ENCODE measurements at regions not wholly inside any gene's neighbourhood (a gene's known extent, or its start where the extent isn't known, plus 50 kb on each side); places are given as distances from the start of the nearest gene placed in this dataset.

GRCh38 chr12:39176356-39176755 lies 266.6 kb downstream of the KIF21A start:
- no peak overlapping the region for H3K4me3 ChIP-seq (ENCODE audit: insufficient read depth, low read length, poor library complexity, severe bottlenecking)
- H3K36me3 ChIP-seq (ENCODE audit: low read length), result no peaks in the 10 kb centered on the region
- H3K27ac ChIP-seq (ENCODE audit: low read depth, low read length), result no peak overlapping the region
- H3K79me2 ChIP-seq (ENCODE audit: insufficient read depth, low read length), result no peaks in the 10 kb centered on the region
- no peak overlapping the region for H2AFZ ChIP-seq (ENCODE audit: low read depth, low read length, severe bottlenecking)
- no peaks in the 10 kb centered on the region for H3K9me3 ChIP-seq (ENCODE audit: insufficient read depth, low read length)
- H4K20me1 ChIP-seq (ENCODE audit: low read depth, low read length), result no peaks in the 10 kb centered on the region
- no peaks in the 10 kb centered on the region for H3K9me2 ChIP-seq (replicated peaks; ENCODE audit: insufficient read depth, low read length)
- no peak overlapping the region for H3K9ac ChIP-seq (ENCODE audit: low read length)
- no peak overlapping the region for H3K4me2 ChIP-seq (ENCODE audit: low read depth, low read length, poor library complexity, severe bottlenecking)
- H3K27me3 ChIP-seq (ENCODE audit: low read length), result no peaks in the 10 kb centered on the region
- no peaks in the 10 kb centered on the region for H3F3A ChIP-seq (ENCODE audit: insufficient read depth)
- TF ChIP-seq EZH2phosphoT487 (conservative IDR thresholded peaks at IDR 0.05; ENCODE audit: low read length) (no peak), CTCF (IDR thresholded peaks at IDR 0.05; ENCODE audit: insufficient read depth, low read length, poor library complexity, severe bottlenecking) (no peak)

- H3K9ac ChIP-seq (ENCODE audit: low read length), result no peak overlapping the region
- no peak overlapping the region for H3K4me3 ChIP-seq (ENCODE audit: insufficient read depth, low read length, poor library complexity, severe bottlenecking)
- no peaks in the 10 kb centered on the region for H3F3A ChIP-seq (ENCODE audit: insufficient read depth)
- H2AFZ ChIP-seq (ENCODE audit: low read depth, low read length, severe bottlenecking), result no peak overlapping the region
- H3K9me3 ChIP-seq (ENCODE audit: insufficient read depth, low read length), result no peaks in the 10 kb centered on the region
- H3K4me2 ChIP-seq (ENCODE audit: low read depth, low read length, poor library complexity, severe bottlenecking), result no peak overlapping the region
- no peaks in the 10 kb centered on the region for H3K9me2 ChIP-seq (replicated peaks; ENCODE audit: insufficient read depth, low read length)
- no peak for TF ChIP-seq EZH2phosphoT487 (conservative IDR thresholded peaks at IDR 0.05; ENCODE audit: low read length)
- TF ChIP-seq CTCF (IDR thresholded peaks at IDR 0.05; ENCODE audit: insufficient read depth, low read length, poor library complexity, severe bottlenecking), result no peak
- no peaks in the 10 kb centered on the region for H3K79me2 ChIP-seq (ENCODE audit: insufficient read depth, low read length)
- H3K27ac ChIP-seq (ENCODE audit: low read depth, low read length), result no peak overlapping the region
- no peaks in the 10 kb centered on the region for H3K27me3 ChIP-seq (ENCODE audit: low read length)
- no peaks in the 10 kb centered on the region for H3K36me3 ChIP-seq (ENCODE audit: low read length)
- H4K20me1 ChIP-seq (ENCODE audit: low read depth, low read length), result no peaks in the 10 kb centered on the region
Measured at GRCh38 chr12:39173726-39174125, 268.3 kb upstream of the CPNE8 start.

- H4K20me1 ChIP-seq (ENCODE audit: low read depth, low read length), result no peaks in the 10 kb centered on the region
- no peaks in the 10 kb centered on the region for H3K27me3 ChIP-seq (ENCODE audit: low read length)
- no peak overlapping the region for H3K27ac ChIP-seq (ENCODE audit: low read depth, low read length)
- no peak overlapping the region for H3K4me2 ChIP-seq (ENCODE audit: low read depth, low read length, poor library complexity, severe bottlenecking)
- no peaks in the 10 kb centered on the region for H3K36me3 ChIP-seq (ENCODE audit: low read length)
- H3K79me2 ChIP-seq (ENCODE audit: insufficient read depth, low read length), result no peaks in the 10 kb centered on the region
- no peaks in the 10 kb centered on the region for H3K9me3 ChIP-seq (ENCODE audit: insufficient read depth, low read length)
- no peak overlapping the region for H3K9ac ChIP-seq (ENCODE audit: low read length)
- TF ChIP-seq CTCF (IDR thresholded peaks at IDR 0.05; ENCODE audit: insufficient read depth, low read length, poor library complexity, severe bottlenecking), result no peak
- no peak for TF ChIP-seq EZH2phosphoT487 (conservative IDR thresholded peaks at IDR 0.05; ENCODE audit: low read length)
- no peaks in the 10 kb centered on the region for H3K9me2 ChIP-seq (replicated peaks; ENCODE audit: insufficient read depth, low read length)
- H3F3A ChIP-seq (ENCODE audit: insufficient read depth), result no peaks in the 10 kb centered on the region
- H2AFZ ChIP-seq (ENCODE audit: low read depth, low read length, severe bottlenecking), result no peak overlapping the region
- no peak overlapping the region for H3K4me3 ChIP-seq (ENCODE audit: insufficient read depth, low read length, poor library complexity, severe bottlenecking)
Measured at GRCh38 chr12:39165338-39165737, 259.9 kb upstream of the CPNE8 start.

Measured in SU-DHL-6 (cell line).